ENCODE measurements at regions not wholly inside any gene's neighbourhood (a gene's known extent, or its start where the extent isn't known, plus 50 kb on each side); places are given as distances from the start of the nearest gene placed in this dataset.

- TF ChIP-seq, protein P1, sequence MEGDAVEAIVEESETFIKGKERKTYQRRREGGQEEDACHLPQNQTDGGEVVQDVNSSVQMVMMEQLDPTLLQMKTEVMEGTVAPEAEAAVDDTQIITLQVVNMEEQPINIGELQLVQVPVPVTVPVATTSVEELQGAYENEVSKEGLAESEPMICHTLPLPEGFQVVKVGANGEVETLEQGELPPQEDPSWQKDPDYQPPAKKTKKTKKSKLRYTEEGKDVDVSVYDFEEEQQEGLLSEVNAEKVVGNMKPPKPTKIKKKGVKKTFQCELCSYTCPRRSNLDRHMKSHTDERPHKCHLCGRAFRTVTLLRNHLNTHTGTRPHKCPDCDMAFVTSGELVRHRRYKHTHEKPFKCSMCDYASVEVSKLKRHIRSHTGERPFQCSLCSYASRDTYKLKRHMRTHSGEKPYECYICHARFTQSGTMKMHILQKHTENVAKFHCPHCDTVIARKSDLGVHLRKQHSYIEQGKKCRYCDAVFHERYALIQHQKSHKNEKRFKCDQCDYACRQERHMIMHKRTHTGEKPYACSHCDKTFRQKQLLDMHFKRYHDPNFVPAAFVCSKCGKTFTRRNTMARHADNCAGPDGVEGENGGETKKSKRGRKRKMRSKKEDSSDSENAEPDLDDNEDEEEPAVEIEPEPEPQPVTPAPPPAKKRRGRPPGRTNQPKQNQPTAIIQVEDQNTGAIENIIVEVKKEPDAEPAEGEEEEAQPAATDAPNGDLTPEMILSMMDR (IDR thresholded peaks at IDR 0.05) = no peak
- no peak for TF ChIP-seq POLR2A (IDR thresholded peaks at IDR 0.05)
These were observed 232.9 kb upstream of the ANKRD50 start for GRCh38 chr4:124945422-124945821.

Measured in esophagus squamous epithelium (tissue), 4 donors.